NCI-H1694 treated with DMSO at 0.1 percent for 48 hours (cell line): ENCODE measurements at regions not wholly inside any gene's neighbourhood (a gene's known extent, or its start where the extent isn't known, plus 50 kb on each side); places are given as distances from the start of the nearest gene placed in this dataset.

Experiments
- DNase-seq: peaks from one replicate; lab custom pipeline; 2025; lab: John Stamatoyannopoulos, UW

DNA sequence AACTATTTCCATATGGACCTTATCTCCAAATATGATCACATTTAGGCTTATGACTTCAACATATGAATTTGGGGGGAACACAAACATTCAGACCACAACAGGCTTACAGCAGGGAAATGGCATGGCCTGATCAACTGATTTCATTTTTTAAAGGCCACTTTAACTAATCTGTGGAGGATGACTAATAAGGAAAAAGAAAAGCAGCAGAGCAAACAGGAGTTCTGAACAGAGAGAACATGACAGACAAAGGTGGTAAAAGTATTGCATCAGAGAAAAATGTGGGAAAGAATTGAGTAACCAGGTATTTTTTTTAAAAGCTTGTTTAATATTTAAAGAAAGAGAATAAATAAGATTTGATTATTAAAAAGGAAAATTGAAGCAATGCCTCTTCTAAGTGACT, 366.1 kb upstream of the TMPO start:
- DNase-seq: no peak

DNA sequence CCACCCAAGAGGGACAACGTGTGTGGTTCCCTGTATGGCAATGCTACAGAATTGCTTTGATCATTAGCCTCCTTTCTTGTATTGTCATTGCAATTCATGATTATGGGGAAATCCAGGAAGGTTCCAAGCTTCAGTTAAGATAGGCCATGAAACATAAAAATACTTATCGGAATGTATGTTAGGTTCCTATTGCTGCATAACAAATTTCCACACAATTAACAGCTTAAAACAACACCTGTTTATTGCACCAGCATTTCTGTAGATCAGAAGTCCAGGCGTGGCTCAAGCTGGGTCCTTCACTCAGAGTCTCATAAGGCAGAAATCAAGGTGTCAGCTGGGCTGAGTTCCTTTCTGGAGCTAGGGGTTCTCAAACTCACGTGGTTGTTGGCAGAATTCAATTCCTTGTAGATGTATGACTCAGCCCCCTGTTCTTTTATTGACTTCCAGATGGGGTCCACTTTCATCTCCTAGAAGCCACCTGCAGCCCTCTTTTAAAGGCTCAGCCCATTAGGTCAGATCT, 365.6 kb upstream of the TMPO start:
- DNase-seq: no peak

DNA sequence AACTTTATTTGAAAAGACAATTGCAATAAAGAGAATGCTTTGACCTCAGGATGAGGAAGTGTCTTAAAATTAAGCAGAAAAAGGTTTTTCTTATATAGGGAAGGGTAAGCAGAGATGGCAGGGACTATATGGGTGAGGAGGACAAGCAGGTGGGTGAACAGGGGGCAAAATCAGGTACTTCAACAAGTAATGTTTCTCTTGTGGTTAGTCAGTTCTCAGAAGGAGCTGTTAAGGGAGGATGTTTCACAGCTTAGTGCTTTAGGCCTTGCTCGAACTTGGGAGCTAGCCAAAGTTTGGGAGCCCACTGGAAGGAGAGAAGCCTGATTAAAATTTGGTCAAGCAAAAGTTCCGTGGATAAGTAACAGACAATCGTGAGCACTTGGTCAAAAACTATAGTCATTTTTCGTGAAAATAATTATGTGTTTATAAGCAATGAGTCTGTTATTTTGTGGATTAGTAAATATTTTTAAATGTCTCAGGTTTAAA, 364.2 kb upstream of the TMPO start:
- no peak for DNase-seq

DNA sequence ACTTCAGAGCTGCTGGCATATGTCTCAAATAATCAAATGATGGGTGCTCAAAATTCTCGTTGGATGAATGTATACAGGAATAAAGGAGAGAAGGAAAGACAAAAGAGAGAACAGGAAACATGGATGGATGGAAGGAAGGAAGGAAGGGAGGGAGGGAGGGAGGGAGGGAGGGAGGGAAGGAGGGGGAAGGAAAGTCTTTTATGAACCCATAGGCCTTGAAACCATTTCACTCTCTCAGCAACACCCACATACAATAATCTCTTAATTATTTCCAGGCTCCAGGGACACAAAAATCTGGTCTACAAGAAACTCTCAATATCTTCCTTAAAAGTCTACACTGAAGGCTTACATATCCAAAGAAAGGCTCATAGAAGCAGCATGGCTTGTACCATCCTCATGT, 363.4 kb upstream of the TMPO start:
- no peak for DNase-seq

DNA sequence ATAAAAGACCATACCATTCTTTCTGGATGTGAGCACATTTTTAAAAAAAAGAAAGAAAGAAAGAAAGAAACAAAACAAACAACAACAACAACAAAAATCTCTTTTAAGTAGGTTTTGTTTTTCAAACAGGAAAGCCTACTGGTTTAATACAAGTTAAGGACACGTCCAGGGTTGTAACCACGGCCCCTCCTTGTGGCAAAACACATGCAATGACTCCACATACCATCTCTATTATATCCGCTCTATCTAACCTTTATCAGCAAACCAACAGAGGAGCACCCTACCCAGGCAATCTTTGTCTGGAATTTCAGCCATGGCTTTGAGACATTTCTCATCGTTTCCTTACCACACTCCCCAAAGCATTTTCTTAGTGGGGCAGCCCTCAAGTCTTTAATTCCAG, 360.5 kb upstream of the TMPO start:
- DNase-seq: peak; percentile 43

DNA sequence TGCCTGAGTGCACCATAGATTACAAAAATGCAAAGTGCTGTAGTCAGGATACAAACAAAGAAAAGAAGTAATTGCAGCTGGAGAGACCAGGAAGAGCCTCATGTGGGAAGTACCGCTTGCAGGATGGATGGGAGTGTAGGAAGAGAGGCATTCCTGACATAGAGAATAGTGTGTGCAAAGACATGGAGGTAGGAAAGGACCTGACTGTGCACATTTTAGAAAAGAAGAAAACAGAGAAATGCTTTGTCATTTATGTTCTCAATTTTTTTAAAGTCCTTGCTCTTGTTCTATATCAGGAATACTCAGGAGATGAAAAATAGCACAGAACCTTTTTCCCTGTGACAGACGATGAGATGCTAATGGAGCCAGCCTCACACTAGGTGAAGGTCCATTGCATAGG, 358.7 kb upstream of the TMPO start:
- no peak for DNase-seq

DNA sequence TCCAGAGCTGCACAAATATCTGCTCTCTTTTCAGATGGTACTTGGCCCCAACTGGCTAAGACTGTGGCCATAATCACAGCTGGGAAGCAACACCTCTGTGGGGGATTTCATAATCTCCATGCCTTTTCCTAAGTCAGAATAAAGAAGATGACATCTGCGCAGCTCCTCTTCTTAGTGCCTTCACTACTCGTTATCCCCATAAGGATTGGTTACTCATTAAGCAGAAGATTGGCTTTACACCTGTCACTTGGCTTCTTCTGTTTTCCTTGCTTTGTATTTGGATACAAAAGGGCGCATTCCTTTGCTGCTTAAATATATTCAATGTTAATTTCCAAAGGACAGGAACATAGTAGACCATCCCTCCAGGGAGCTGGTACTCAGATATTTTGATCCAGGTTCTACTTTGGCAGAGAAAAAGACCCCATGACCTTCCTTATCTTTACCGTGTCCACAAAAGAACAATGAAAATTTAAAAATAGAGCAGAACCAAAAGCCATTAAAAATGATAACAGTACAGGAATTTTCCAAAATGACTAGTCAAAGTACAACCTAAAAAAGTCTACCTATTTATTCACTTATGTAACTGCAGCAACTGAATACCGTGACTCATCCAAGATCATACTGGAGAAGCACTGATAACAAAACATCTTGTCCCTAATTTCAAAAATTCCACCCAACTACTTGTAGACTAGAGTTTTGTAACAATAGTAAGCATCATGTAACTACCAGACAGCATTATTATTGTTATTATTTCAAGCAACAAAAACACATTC, 352.3 kb upstream of the TMPO start:
- DNase-seq: no peak

DNA sequence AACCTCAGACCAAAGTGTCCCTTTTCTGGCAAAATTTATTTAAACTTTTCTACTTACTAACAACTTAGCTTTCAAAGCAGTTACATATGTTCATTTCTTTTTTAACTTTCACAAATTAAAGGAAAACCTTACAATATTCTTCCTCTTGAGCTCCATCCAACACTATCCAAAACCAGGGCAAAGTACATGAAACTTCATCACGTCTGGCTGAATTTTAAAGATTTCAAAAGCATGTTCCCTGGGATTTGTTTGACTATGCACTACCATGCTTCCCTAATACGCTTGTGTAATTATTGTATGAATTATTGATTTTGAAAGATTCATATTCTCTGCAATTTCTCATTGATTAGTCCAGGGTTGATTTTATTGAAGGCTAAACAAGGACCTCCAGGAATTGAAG, 343.1 kb upstream of the TMPO start:
- no peak for DNase-seq

DNA sequence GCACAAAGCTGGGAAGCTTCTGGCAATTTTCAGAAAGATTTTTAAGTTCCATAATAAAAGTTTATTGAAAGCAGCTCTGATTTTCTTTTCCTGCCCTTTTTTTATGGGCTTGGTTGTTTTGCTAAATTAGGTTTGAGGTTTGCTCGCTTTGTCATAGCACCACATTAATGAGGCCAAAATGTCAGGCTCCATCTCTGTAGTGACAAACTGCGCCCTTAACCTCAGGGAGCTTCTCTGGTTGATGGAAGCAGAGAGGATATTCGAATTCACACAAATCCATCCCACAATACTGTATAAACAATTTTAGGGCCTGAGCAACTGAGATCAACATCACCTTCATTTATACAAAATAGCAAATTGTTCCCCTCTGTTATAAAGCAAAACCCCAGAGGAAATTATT, 342.6 kb upstream of the TMPO start:
- DNase-seq: no peak

DNA sequence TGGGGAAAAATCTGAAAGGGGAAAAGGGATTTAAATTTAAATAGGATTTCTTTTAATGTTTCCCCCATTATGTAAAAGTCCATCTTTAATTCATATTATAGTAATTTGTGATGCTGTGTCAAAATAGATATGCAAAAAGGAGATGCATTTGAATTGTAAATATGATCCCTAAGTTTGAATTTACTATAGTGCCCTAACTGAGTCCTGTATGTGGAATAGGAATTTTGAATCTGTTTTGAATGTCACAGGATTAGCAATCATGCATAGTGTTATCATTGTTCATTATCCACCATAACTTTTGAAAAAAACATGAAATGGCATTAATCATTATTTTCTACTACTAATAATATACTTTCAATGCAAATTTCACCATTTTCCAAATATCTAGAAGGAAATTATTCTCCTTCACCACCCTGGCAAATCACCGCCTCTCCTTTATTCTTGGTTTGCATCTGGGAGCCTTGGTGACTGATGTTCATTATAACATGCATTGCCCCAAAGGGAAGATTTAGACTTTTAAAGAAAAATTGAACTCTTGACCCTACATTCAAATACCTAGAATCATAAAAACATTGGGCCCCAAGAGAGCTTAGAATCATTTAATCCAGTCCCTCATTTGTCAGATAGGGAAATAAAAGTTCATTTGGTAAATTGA, 341.5 kb upstream of the TMPO start:
- no peak for DNase-seq

DNA sequence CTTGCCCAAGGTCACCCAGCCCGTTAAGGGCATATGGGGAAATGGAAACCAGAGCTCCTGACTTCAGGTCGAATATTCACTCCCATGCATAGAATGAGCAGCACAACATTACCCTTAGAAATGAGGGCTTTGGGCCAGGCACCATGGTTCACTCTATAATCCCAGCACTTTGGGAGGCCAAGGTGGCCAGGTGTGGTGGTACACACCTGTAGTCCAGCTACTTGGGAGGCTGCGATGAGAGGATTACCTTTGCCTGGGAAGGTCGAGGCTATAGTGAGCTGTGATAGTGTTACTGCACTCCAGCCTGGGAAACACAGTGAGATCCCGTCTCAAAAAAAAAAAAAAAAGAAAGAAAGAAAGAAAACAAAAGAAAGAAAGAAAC, 341.0 kb upstream of the TMPO start:
- DNase-seq: no peak

DNA sequence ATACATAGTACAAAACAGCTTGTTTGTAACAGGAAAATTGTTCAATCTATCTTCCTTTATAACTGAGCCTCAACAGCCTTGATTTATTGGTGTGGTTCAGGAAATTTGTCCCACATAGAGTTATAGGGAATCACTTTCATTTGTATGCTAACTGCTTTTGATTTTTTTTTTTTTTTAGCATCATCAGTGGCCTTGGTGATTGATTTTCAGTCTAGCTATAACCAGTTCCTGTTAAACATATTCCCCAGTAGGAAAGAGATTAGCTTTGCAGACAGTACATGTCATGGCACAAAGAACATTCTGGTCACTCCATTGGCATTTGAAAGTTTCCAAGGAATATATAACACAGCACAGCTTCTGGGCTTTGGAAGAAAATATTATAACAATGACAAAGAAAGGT, 337.3 kb upstream of the TMPO start:
- DNase-seq: no peak

DNA sequence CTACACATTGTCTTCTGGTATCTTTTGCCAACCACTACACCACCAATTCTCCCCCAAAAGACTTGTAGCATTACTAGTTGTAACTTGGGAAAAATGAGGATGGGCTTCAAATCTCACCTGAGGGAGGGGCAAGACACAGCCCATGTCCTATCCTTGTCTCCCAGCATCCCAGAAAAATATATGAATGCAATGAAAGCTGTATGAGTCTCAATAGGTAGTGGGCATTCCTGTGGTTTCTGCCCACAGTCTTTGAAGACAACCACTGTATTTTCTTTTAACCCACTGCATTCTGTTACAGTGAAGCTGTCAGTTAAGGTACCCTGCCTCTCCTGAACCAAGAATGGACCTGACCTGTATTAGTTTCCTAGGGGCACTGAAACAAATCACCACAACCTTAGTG, 336.2 kb upstream of the TMPO start:
- DNase-seq: no peak

DNA sequence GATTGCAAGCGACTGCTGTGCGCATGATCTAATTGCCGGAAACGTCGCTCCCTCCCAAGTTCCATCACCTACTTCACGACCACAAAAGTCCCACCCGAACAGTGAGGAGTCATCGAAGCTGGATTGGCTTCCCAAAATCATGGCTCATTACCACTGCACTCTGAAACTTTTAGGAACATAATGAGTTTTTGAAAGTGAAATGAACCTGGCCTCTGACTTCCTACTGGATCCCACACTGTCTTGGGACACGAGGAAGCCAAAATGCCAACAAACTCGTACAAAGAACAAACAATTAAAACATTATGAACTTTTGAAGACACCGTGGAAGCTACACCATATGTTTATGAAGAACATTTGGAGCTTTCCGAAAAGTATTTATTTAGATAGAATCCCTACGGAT, 334.8 kb upstream of the TMPO start:
- DNase-seq: no peak

DNA sequence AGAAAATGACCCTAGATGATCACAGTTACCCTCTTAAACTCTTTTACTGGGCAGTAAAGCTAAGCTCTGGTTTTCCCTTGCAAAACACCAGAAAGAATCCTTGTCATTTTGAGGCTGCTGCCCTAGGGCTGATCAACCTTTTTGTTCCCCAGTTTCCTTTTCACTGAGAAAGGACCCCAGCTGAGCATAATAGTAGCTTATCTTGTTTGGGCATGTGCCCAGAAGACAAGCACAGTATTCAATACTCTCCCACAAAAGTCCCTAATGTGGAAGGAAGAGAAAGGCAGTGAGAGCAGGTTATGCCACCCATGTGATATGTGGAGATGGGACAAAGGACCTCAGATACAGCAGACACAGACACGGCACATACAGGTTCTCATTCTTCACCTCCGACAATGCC, 332.6 kb upstream of the TMPO start:
- no peak for DNase-seq

DNA sequence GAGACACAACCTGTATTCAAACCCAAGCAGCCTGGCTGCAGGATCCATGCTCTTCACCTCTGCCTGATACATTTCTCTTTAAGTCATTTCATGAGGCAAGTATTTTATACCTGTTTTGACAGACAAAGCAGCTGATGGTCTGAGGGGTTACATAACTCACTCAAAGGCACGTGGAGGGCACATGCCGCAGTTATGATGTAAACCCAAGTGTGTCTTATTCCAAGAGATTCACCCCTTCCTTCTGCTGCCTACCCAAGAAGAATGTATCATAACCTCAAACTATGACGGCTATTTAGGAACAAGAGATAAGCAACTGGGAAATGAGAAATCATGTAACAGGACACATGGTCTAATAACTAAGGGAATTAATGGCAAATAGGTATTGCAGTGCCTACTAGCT, 329.8 kb upstream of the TMPO start:
- no peak for DNase-seq

DNA sequence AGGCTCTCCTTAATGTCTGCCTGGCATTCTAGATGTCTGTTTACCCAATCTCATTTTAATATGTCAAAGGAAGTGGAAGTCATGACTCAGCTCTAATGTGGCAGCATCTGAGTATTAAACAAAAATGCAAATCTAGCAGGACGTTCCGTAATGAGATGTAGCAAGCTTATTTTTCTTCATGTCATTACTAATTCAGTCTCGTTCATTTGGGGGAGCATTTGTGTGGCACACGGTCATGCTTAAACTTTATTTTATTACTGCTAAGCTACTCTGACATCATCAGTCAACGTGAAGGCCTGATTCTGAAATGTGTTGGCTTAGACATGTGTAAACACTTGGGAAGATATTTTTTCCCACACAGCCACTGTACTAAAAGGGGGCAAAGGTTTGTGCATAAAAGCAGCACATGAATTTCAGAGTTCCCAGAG, 326.7 kb upstream of the TMPO start:
- no peak for DNase-seq

DNA sequence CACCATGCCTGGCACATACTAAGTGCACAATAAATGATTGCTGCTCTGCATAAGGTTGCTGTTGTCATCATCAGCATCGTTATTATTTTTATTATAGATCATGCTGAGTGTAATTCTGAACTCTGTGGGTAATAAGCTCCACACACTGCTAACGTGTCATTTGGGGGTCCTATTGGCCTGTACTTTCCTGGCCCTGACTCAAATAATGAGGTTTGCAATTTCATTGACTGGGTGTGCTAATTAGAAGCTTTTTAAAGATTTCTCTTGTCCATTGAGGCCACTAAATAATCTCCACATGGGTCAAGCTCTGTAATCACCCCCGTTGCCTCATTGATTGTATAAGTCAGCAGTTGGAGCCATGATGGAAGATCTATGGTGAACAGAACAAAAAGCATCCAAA, 320.8 kb upstream of the TMPO start:
- DNase-seq: no peak

DNA sequence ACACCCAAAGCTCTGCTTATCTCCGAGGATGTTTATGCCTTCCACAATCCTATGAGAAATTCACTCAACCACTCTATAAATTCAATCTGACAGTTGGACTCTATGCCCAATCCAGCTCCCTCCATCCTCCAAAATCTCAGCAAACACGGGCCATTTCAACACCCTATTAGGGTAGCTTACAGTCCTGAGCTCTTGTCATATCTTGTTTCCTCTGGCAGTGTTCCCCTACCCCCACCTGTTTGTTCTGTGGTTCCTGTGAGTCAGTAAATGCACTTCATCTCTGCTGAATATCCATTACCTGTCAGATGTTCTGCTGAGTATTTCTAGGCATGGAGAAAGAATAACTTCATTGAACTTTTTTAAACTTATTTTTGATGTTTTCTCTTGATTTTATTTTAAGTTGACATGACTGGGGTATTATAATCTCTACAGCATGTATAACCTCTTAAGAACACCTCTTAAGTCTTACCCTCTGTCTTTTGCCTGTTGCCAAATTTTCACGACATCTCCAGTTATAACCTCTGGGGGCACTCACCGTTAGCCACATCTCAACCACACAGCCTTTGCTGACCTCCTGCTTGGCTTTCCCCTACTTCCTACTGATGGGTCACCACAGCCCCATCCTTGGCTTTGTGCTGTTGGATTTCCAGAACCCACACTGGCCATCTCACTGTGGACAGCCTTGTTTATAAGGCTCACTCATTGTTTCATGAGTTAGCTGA, 317.0 kb upstream of the TMPO start:
- DNase-seq: no peak

DNA sequence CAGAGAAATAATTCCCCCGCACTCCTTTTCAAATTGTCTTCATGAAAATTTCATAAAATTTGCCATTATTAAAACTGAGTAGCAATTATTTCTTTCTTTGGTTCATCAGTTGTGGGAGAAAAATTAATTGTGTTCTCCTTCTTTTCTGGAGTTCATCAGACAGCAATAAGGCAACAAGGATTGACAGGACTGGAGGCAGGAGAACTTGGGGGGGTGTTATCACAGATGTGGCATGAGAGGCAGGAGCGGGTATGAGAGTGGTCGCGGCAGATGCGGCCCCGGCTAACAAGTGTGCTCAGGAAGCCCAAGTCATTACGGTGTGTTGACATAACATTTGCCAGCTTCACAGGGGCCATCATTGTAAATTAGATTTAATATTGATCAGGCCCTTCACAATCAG, 306.6 kb upstream of the TMPO start:
- DNase-seq: no peak

DNA sequence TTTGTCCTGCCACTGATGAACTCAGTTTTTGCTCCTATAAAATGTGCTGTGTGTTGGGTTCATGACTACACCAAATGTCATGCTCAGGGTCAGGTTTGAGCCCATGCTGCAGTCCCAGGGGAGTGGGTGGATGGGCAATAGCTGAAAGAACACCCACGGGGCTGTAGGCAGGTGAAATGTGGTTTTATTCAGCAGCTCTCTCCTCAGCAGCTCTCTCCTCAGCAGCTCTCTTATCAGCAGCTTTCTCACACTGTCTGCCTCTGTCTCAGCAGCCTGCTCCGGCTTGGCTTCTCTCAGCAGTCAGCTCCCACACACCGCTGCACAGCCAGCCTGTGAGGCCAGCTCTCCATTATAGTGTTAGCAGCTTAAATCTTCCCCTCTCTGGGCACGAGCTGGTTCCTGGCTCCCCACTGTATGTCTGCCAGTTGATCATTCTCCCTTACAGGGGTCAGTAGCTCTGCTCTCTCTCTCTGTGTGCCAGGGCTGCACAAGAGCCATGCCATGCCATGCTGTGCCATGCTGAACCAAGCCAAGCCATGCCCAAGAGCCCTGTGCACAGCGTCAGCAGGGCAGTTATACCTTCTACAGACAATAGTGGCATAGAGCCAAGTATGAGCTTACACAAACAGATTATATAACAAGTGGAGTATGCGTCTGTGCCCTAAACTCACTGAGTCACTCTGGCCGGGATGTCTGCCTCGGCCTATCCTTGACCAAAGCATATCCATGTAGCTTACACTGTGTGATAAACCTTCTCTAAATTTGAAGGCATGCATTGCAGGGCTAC, 303.3 kb upstream of the TMPO start:
- no peak for DNase-seq

DNA sequence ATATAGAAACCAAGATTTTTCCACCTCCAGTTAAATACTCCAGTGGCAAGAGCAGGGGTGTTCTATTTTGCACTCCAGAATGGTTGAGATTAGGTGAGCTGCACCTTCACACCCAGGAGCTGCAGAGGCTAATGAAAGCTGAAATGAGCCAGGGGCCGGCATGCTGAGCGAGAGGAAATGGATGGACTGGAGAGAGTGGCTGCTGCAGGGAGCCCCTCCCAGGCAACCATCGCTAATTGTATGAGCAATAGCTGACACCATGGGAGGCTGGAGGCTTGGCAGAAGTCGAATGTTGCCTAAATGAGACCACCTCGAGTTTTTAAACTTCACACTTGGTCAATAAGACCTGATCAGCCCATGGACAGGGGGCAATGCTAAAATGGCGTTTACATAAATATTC, 301.8 kb upstream of the TMPO start:
- no peak for DNase-seq
